ENCODE measurements at regions not wholly inside any gene's neighbourhood (a gene's known extent, or its start where the extent isn't known, plus 50 kb on each side); places are given as distances from the start of the nearest gene placed in this dataset.

DNA sequence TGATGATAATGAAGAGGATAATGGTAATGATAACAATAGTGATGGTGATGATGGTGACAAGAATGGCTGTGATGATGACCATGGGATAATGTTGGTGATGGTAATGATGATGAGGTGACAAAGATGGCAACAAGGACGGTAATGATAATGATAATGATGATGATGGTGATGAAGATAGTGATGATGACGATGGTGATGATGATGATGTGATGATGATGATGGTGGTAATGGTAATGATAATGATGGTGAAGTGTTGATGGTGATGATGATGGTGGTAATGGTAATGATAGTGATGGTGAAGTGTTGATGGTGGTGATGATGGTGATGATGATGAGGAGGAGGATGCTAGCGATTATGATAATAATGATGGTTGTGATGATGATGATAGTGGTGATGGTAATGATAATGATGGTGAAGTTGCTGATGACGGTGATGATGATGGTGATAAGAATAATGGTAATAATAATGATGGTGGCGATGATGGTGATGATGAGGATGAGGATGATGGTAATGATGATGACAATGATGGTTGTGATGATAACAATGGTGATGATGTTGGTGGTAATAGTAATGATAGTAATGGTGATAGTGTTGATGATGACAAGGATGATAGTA lies 54.7 kb upstream of the OPCML start:
- intact Hi-C loops (cut with DNase I; ENCODE audit: low total_unique reads), result no loop called here
- in situ Hi-C loops (cut with MboI; ENCODE audit: low sequenced_read_pairs in 4 of 4), result no loop called here
- TF ChIP-seq CTCF (IDR thresholded peaks at IDR 0.05 in 4 of 5, conservative IDR thresholded peaks at IDR 0.05 in 1 of 5), result no peak
- TF ChIP-seq POLR2A (IDR thresholded peaks at IDR 0.05), result no peak

DNA sequence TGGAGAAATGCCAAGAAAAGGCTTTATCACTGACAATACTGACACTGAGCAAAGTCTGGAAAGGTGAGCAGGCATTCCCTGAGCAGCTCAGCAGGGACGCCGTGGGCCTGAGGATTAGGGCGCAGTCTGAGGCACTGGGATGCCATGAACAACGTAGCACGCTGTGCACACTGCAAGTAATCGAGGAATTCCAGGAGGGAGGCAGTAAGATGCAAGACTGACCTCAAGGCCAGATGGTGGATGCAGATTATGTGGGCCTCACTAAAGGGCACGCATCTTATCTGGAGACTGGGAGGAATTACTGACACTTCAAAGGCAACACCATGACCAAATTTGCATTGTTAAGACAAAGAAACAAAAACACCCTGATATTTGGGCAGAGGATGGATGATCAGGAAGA lies 50.4 kb upstream of the OPCML start:
- Histone ChIP-seq H3K27me3 (no peaks in the 10 kb centered on the region), H3K9me3 (no peaks in the 10 kb centered on the region), H3K4me3 (no peak overlapping the region), H3K27ac (no peak overlapping the region), H3K36me3 (no peaks in the 10 kb centered on the region), H3K4me1 (no peaks in the 10 kb centered on the region)
- no peak for ATAC-seq
- no peak for TF ChIP-seq POLR2A (IDR thresholded peaks at IDR 0.05)
- no peak for TF ChIP-seq CTCF (IDR thresholded peaks at IDR 0.05 in 4 of 5, conservative IDR thresholded peaks at IDR 0.05 in 1 of 5)
- intact Hi-C loops (cut with DNase I; ENCODE audit: low total_unique reads) (no loop called here), in situ Hi-C loops (cut with MboI; ENCODE audit: low sequenced_read_pairs in 4 of 4) (no loop called here)
- DNase-seq, result no peak

More for the DNA sequence above, 54.7 kb upstream of the OPCML start:
- no peaks in the 10 kb centered on the region for H3K4me1 ChIP-seq
- H3K36me3 ChIP-seq, result no peaks in the 10 kb centered on the region
- H3K27me3 ChIP-seq, result no peaks in the 10 kb centered on the region
- no peak overlapping the region for H3K4me3 ChIP-seq
- no peaks in the 10 kb centered on the region for H3K9me3 ChIP-seq
- DNase-seq (no peak), ATAC-seq (no peak)
- H3K27ac ChIP-seq, result no peak overlapping the region

DNA sequence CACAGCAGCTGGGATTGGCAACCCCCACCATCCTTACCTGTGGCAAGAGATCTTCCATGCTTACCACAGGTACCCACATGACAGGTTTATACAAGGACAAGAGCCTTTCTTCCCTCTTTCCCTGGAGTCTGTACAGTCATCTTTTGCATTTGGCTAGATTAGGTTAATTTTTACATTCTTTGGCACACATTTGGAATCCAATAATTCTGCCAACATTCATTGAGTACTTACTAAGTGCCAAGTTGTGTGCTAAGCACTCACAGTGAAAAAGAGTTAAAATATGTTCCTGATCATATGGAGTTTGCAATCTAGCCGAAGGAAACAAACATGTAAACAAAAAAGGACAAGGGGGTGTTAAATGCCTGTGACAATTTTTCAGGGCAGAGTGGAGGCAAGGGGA lies 50.0 kb upstream of the OPCML start:
- Histone ChIP-seq H3K27me3 (no peaks in the 10 kb centered on the region), H3K36me3 (no peaks in the 10 kb centered on the region), H3K4me3 (no peak overlapping the region), H3K27ac (no peak overlapping the region), H3K4me1 (no peaks in the 10 kb centered on the region), H3K9me3 (no peaks in the 10 kb centered on the region)
- DNase-seq, result no peak
- in situ Hi-C loops (cut with MboI; ENCODE audit: low sequenced_read_pairs in 4 of 4), result no loop called here
- no peak for TF ChIP-seq CTCF (IDR thresholded peaks at IDR 0.05 in 4 of 5, conservative IDR thresholded peaks at IDR 0.05 in 1 of 5)
- no peak for TF ChIP-seq POLR2A (IDR thresholded peaks at IDR 0.05)
- ATAC-seq, result no peak
- intact Hi-C loops (cut with DNase I; ENCODE audit: low total_unique reads), result no loop called here

Measured in gastrocnemius medialis (tissue), 4 donors.